ENCODE measurements at regions not wholly inside any gene's neighbourhood (a gene's known extent, or its start where the extent isn't known, plus 50 kb on each side); places are given as distances from the start of the nearest gene placed in this dataset.

GRCh38 chr13:57988276-57988675 lies 356.7 kb downstream of the PCDH17 start:
- no peaks in the 10 kb centered on the region for H3K4me1 ChIP-seq
- no peaks in the 10 kb centered on the region for H3K9me3 ChIP-seq
- intact Hi-C loops (cut with DNase I): no loop called here
- H3K27ac ChIP-seq: no peak overlapping the region
- H3K4me3 ChIP-seq: no peak overlapping the region
- H3K27me3 ChIP-seq: no peaks in the 10 kb centered on the region
- H3K36me3 ChIP-seq: no peaks in the 10 kb centered on the region
- no peak for ATAC-seq
- no peak for DNase-seq
- TF ChIP-seq CTCF (IDR thresholded peaks at IDR 0.05): no peak

GRCh38 chr13:57991041-57991440 lies 359.5 kb downstream of the PCDH17 start:
- no peak for TF ChIP-seq CTCF (IDR thresholded peaks at IDR 0.05)
- Histone ChIP-seq H3K27ac (no peak overlapping the region), H3K9me3 (no peaks in the 10 kb centered on the region), H3K4me1 (no peaks in the 10 kb centered on the region), H3K4me3 (no peak overlapping the region), H3K36me3 (no peaks in the 10 kb centered on the region), H3K27me3 (no peaks in the 10 kb centered on the region)
- ATAC-seq: no peak
- no peak for DNase-seq
- intact Hi-C loops (cut with DNase I): no loop called here

- H3K4me3 ChIP-seq: no peak overlapping the region
- no peak overlapping the region for H3K27ac ChIP-seq
- TF ChIP-seq CTCF (IDR thresholded peaks at IDR 0.05): no peak
- H3K27me3 ChIP-seq: no peaks in the 10 kb centered on the region
- ATAC-seq (no peak), DNase-seq (no peak)
- H3K4me1 ChIP-seq: no peaks in the 10 kb centered on the region
- H3K9me3 ChIP-seq: no peaks in the 10 kb centered on the region
- intact Hi-C loops (cut with DNase I): no loop called here
- no peaks in the 10 kb centered on the region for H3K36me3 ChIP-seq
These were observed 360.9 kb downstream of the PCDH17 start for GRCh38 chr13:57992416-57992815.

GRCh38 chr13:57996717-57997116 lies 365.2 kb downstream of the PCDH17 start:
- Histone ChIP-seq H3K9me3 (no peaks in the 10 kb centered on the region), H3K4me3 (no peak overlapping the region), H3K27me3 (no peaks in the 10 kb centered on the region), H3K4me1 (no peaks in the 10 kb centered on the region), H3K27ac (no peak overlapping the region), H3K36me3 (no peaks in the 10 kb centered on the region)
- TF ChIP-seq CTCF (IDR thresholded peaks at IDR 0.05): no peak
- DNase-seq: no peak
- intact Hi-C loops (cut with DNase I): no loop called here
- ATAC-seq: no peak

GRCh38 chr13:58004751-58005150 lies 373.2 kb downstream of the PCDH17 start:
- DNase-seq: no peak
- Histone ChIP-seq H3K4me1 (no peaks in the 10 kb centered on the region), H3K27ac (no peak overlapping the region), H3K4me3 (no peak overlapping the region), H3K36me3 (no peaks in the 10 kb centered on the region), H3K9me3 (no peaks in the 10 kb centered on the region), H3K27me3 (no peaks in the 10 kb centered on the region)
- no peak for ATAC-seq
- intact Hi-C loops (cut with DNase I): no loop called here
- TF ChIP-seq CTCF (IDR thresholded peaks at IDR 0.05): no peak

GRCh38 chr13:58018020-58018419 lies 386.5 kb downstream of the PCDH17 start:
- Histone ChIP-seq H3K27ac (no peak overlapping the region), H3K9me3 (no peaks in the 10 kb centered on the region), H3K27me3 (no peaks in the 10 kb centered on the region), H3K4me1 (no peaks in the 10 kb centered on the region), H3K4me3 (no peak overlapping the region), H3K36me3 (no peaks in the 10 kb centered on the region)
- ATAC-seq: no peak
- TF ChIP-seq CTCF (IDR thresholded peaks at IDR 0.05): no peak
- intact Hi-C loops (cut with DNase I): no loop called here
- no peak for DNase-seq

Measured in upper lobe of right lung (tissue), 1 donor.